RWPE1 (cell line): ENCODE measurements at regions not wholly inside any gene's neighbourhood (a gene's known extent, or its start where the extent isn't known, plus 50 kb on each side); places are given as distances from the start of the nearest gene placed in this dataset.

Experiments
- CTCF ChIA-PET: fragments of 350-600 bp; sonication (Branson Sonifier 250); formaldehyde crosslinking; extraction: SDS; loops from one replicate; lab custom pipeline; 2021; lab: Yijun Ruan, JAX
- POLR2A ChIA-PET: fragments of 400-600 bp; formaldehyde crosslinking; extraction: SDS; loops from one replicate; lab custom pipeline; 2020; ENCODE audit warnings: antibody characterized with exemption; ENCODE audit not compliant: low non-redundant PET; lab: Yijun Ruan, JAX
- DNase-seq: peaks from one replicate; pipeline ENCODE4 v3.0.0; 2012; ENCODE audit warnings: low spot score
- H3K27ac ChIP-seq: fragments of 450-650 bp; 2 replicates; pipeline ENCODE4 v1.5.1; 2017
- TF ChIP-seq, protein P1 (sequence below): fragments of 450-650 bp; conservative IDR thresholded peaks from 2 replicates; pipeline ENCODE4 v1.5.1; 2017; ENCODE audit warnings: low read depth, mild to moderate bottlenecking

- no peak for DNase-seq
- TF ChIP-seq, protein P1, sequence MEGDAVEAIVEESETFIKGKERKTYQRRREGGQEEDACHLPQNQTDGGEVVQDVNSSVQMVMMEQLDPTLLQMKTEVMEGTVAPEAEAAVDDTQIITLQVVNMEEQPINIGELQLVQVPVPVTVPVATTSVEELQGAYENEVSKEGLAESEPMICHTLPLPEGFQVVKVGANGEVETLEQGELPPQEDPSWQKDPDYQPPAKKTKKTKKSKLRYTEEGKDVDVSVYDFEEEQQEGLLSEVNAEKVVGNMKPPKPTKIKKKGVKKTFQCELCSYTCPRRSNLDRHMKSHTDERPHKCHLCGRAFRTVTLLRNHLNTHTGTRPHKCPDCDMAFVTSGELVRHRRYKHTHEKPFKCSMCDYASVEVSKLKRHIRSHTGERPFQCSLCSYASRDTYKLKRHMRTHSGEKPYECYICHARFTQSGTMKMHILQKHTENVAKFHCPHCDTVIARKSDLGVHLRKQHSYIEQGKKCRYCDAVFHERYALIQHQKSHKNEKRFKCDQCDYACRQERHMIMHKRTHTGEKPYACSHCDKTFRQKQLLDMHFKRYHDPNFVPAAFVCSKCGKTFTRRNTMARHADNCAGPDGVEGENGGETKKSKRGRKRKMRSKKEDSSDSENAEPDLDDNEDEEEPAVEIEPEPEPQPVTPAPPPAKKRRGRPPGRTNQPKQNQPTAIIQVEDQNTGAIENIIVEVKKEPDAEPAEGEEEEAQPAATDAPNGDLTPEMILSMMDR = no peak
- no peak overlapping the region for H3K27ac ChIP-seq
- ChIA-PET CTCF (no interaction called here), POLR2A (no interaction called here)
These were observed 482.7 kb upstream of the SYT4 start for GRCh38 chr18:43760010-43760409.

- ChIA-PET POLR2A (no interaction called here), CTCF (no interaction called here)
- no peak overlapping the region for H3K27ac ChIP-seq
- no peak for DNase-seq
- TF ChIP-seq, protein P1 = no peak
These were observed 495.6 kb upstream of the SYT4 start for GRCh38 chr18:43772907-43773306.

DNA sequence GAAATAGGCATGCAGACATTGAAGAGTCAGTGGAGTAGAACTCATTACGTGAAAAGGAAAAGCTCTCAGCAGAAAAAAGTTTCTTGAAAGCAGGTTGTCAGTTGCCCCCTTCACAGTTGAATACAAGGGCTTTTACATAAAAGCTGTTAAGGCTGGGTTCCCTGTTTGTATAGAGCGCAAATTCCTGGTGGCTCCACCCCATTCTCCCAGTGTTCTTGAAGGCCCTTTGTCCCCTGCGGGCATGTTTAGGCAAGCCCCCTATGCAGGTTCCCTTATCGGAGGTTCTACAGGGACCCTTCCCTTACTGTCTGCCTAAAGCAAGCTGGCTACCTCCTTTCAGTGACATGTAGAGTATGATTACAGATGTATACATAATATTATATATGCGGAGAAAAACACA lies 497.2 kb upstream of the SYT4 start:
- POLR2A ChIA-PET = no interaction called here
- no peak overlapping the region for H3K27ac ChIP-seq
- CTCF ChIA-PET = no interaction called here
- no peak for DNase-seq
- TF ChIP-seq, protein P1 = no peak

DNA sequence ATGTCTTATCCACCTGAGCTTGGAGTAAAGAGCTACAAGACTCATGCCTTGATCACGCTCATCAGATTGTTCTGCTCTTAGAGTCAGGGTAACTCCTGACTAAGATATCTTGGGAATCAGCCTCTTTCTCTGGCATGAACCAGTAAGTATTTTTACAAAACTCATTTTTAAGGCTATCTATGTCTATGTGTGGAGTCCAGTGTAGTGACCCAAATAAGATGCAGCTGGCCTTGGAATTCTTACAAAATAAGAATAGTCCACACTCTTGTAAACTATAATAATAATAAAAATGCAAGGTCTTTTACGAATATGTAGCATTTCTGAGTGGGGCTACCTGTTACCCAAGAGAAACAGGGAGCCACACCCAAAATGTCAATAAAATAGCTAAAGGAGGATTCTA lies 498.3 kb upstream of the SYT4 start:
- TF ChIP-seq, protein P1 = no peak
- POLR2A ChIA-PET = no interaction called here
- no peak overlapping the region for H3K27ac ChIP-seq
- CTCF ChIA-PET = no interaction called here
- no peak for DNase-seq

- CTCF ChIA-PET = no interaction called here
- POLR2A ChIA-PET = no interaction called here
- H3K27ac ChIP-seq = no peak overlapping the region
- no peak for DNase-seq
- TF ChIP-seq, protein P1 = no peak
These were observed 499.7 kb upstream of the SYT4 start for GRCh38 chr18:43776997-43777396.

DNA sequence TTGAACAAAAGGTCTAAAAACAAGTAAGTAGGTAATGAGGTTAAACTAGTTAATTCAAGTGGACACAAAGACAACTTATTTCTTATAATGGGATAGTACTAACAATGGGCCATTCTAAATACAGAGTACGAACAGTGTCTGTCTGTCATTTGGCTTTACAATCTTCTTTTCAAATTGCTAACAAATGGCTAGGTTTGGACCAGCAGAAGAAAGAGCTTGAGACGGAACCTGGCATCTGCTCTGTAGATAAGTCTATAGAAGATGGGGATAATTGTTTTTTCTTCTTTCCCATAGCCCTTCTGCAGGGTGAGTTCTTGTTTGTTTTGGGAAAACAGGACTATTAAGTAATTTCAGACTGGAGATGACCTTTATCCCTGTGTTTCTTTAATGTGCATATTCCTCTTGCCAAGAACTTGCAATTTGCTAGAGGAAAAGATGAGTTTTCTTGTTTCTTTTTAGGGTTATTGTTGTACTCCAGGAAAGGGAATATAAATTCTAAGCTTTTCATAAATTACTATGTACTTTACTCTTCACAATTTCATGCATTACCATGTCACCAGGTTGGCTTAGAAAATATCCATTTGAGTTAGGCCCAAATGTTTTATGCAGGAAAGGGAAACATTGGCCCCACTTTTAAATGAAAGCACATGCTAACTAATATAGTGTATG lies 500.5 kb upstream of the SYT4 start:
- POLR2A ChIA-PET = no interaction called here
- CTCF ChIA-PET = no interaction called here
- no peak overlapping the region for H3K27ac ChIP-seq
- TF ChIP-seq, protein P1 = no peak
- DNase-seq = no peak
